ENCODE measurements at regions not wholly inside any gene's neighbourhood (a gene's known extent, or its start where the extent isn't known, plus 50 kb on each side); places are given as distances from the start of the nearest gene placed in this dataset.

GRCh38 chr20:63133481-63134091 lies 82.3 kb downstream of the YTHDF1 start:
- H3K23ac ChIP-seq (ENCODE audit: low read depth, low read length, poor library complexity), result no peak overlapping the region
- no peak overlapping the region for H3K14ac ChIP-seq (ENCODE audit: low read length)
- no peak overlapping the region for H2BK5ac ChIP-seq (ENCODE audit: low read length)
- WGBS, 2 donors (ENCODE audit: extremely low coverage in 2 of 2, insufficient read length in 2 of 2, insufficient replicate concordance in 1 of 2), result no CpG with 5 or more reads among the region's 15 CpGs
- H4K91ac ChIP-seq (ENCODE audit: low read depth, low read length, poor library complexity), result no peak overlapping the region
- no peaks in the 10 kb centered on the region for H3K79me1 ChIP-seq (ENCODE audit: low read depth, low read length)
- H3K18ac ChIP-seq (ENCODE audit: low read length), result no peak overlapping the region
- H3K4me3 ChIP-seq (ENCODE audit: low read length in 2 of 2), result no peak overlapping the region
- H3K27ac ChIP-seq (replicated peaks; ENCODE audit: low read length), result no peak overlapping the region
- no peak for DNase-seq (ENCODE audit: low spot score)
- no peaks in the 10 kb centered on the region for H3K36me3 ChIP-seq (replicated peaks in 1 of 2; ENCODE audit: control insufficient read depth in 2 of 2, insufficient read depth in 2 of 2, low read length in 2 of 2)
- no peak overlapping the region for H2BK120ac ChIP-seq (ENCODE audit: low read depth, low read length)
- no peak overlapping the region for H4K8ac ChIP-seq (ENCODE audit: low read depth, low read length)
- H2AK5ac ChIP-seq (ENCODE audit: low read depth, low read length), result peak overlapping the region; percentile 1
- no peak overlapping the region for H3K4me2 ChIP-seq (ENCODE audit: insufficient read depth, low read length, poor library complexity, severe bottlenecking)
- H3K4ac ChIP-seq (ENCODE audit: low read length), result no peak overlapping the region
- H2AFZ ChIP-seq (ENCODE audit: low read length), result no peak overlapping the region
- no peaks in the 10 kb centered on the region for H3K9me3 ChIP-seq (replicated peaks in 1 of 2; ENCODE audit: control insufficient read depth in 2 of 2, insufficient read depth in 1 of 2, low read depth in 1 of 2, low read length in 2 of 2)
- H3K9ac ChIP-seq (ENCODE audit: low read depth, low read length, poor library complexity), result no peak overlapping the region
- H3K27me3 ChIP-seq (ENCODE audit: control insufficient read depth in 3 of 3, insufficient read depth in 3 of 3, low read depth in 1 of 3, low read length in 3 of 3), result peaks cover 0 to 38% (median 0%) of the 10 kb centered on the region in 3 experiments
- peak overlapping the region; percentile 54 for H2BK15ac ChIP-seq (ENCODE audit: low read length)
- no peak overlapping the region for H2BK12ac ChIP-seq (ENCODE audit: low read length)
- peaks cover 2 to 6% of the 10 kb centered on the region in 2 donors for H3K4me1 ChIP-seq (ENCODE audit: control insufficient read depth in 2 of 2, insufficient read depth in 1 of 2, low read depth in 1 of 2, low read length in 2 of 2)

- DNase-seq (ENCODE audit: low spot score), result no peak
- no peak overlapping the region for H3K4me3 ChIP-seq (ENCODE audit: low read length in 2 of 2)
- no CpG with 5 or more reads among the region's 29 CpGs for WGBS, 2 donors (ENCODE audit: extremely low coverage in 2 of 2, insufficient read length in 2 of 2, insufficient replicate concordance in 1 of 2)
These were observed 83.0 kb downstream of the YTHDF1 start for GRCh38 chr20:63132715-63133471.

GRCh38 chr20:63132131-63132714 lies 83.7 kb downstream of the YTHDF1 start:
- no peak overlapping the region for H3K4ac ChIP-seq (ENCODE audit: low read length)
- H2BK120ac ChIP-seq (ENCODE audit: low read depth, low read length), result no peak overlapping the region
- no peak overlapping the region for H2BK12ac ChIP-seq (ENCODE audit: low read length)
- no peak for DNase-seq (ENCODE audit: low spot score)
- H3K4me2 ChIP-seq (ENCODE audit: insufficient read depth, low read length, poor library complexity, severe bottlenecking), result no peak overlapping the region
- H3K36me3 ChIP-seq (replicated peaks in 1 of 2; ENCODE audit: control insufficient read depth in 2 of 2, insufficient read depth in 2 of 2, low read length in 2 of 2), result no peaks in the 10 kb centered on the region
- no peak overlapping the region for H3K4me3 ChIP-seq (ENCODE audit: low read length in 2 of 2)
- no peak overlapping the region for H2AFZ ChIP-seq (ENCODE audit: low read length)
- WGBS, 2 donors (ENCODE audit: extremely low coverage in 2 of 2, insufficient read length in 2 of 2, insufficient replicate concordance in 1 of 2), result no CpG with 5 or more reads among the region's 17 CpGs
- H3K14ac ChIP-seq (ENCODE audit: low read length), result peak overlapping the region; percentile 9
- no peak overlapping the region for H4K91ac ChIP-seq (ENCODE audit: low read depth, low read length, poor library complexity)
- H3K9ac ChIP-seq (ENCODE audit: low read depth, low read length, poor library complexity), result no peak overlapping the region
- no peaks in the 10 kb centered on the region for H3K9me3 ChIP-seq (replicated peaks in 1 of 2; ENCODE audit: control insufficient read depth in 2 of 2, insufficient read depth in 1 of 2, low read depth in 1 of 2, low read length in 2 of 2)
- H3K18ac ChIP-seq (ENCODE audit: low read length), result peak overlapping the region; percentile 60
- peaks cover 2 to 5% of the 10 kb centered on the region in 2 donors for H3K4me1 ChIP-seq (ENCODE audit: control insufficient read depth in 2 of 2, insufficient read depth in 1 of 2, low read depth in 1 of 2, low read length in 2 of 2)
- H3K27ac ChIP-seq (replicated peaks; ENCODE audit: low read length), result no peak overlapping the region
- H2BK15ac ChIP-seq (ENCODE audit: low read length), result no peak overlapping the region
- H2BK5ac ChIP-seq (ENCODE audit: low read length), result peak overlapping the region; percentile 54
- peak overlapping the region; percentile 25 for H3K23ac ChIP-seq (ENCODE audit: low read depth, low read length, poor library complexity)
- H3K27me3 ChIP-seq (ENCODE audit: control insufficient read depth in 3 of 3, insufficient read depth in 3 of 3, low read depth in 1 of 3, low read length in 3 of 3), result peaks cover 0 to 37% (median 0%) of the 10 kb centered on the region in 3 experiments
- H2AK5ac ChIP-seq (ENCODE audit: low read depth, low read length), result peak overlapping the region; percentile 27
- H3K79me1 ChIP-seq (ENCODE audit: low read depth, low read length), result no peaks in the 10 kb centered on the region
- no peak overlapping the region for H4K8ac ChIP-seq (ENCODE audit: low read depth, low read length)

More at GRCh38 chr20:63132715-63133471, 83.0 kb downstream of the YTHDF1 start:
- Histone ChIP-seq H4K91ac (ENCODE audit: low read depth, low read length, poor library complexity) (no peak overlapping the region), H3K18ac (ENCODE audit: low read length) (no peak overlapping the region), H3K23ac (ENCODE audit: low read depth, low read length, poor library complexity) (no peak overlapping the region), H3K9ac (ENCODE audit: low read depth, low read length, poor library complexity) (no peak overlapping the region), H3K79me1 (ENCODE audit: low read depth, low read length) (no peaks in the 10 kb centered on the region), H3K4me1 (ENCODE audit: control insufficient read depth in 2 of 2, insufficient read depth in 1 of 2, low read depth in 1 of 2, low read length in 2 of 2) (peaks cover 2 to 5% of the 10 kb centered on the region in 2 donors), H2AFZ (ENCODE audit: low read length) (no peak overlapping the region), H3K9me3 (replicated peaks in 1 of 2; ENCODE audit: control insufficient read depth in 2 of 2, insufficient read depth in 1 of 2, low read depth in 1 of 2, low read length in 2 of 2) (no peaks in the 10 kb centered on the region), H2BK5ac (ENCODE audit: low read length) (no peak overlapping the region), H3K4me2 (ENCODE audit: insufficient read depth, low read length, poor library complexity, severe bottlenecking) (no peak overlapping the region), H2AK5ac (ENCODE audit: low read depth, low read length) (peak overlapping the region; percentile 27), H2BK120ac (ENCODE audit: low read depth, low read length) (no peak overlapping the region), H3K27ac (replicated peaks; ENCODE audit: low read length) (no peak overlapping the region), H3K27me3 (ENCODE audit: control insufficient read depth in 3 of 3, insufficient read depth in 3 of 3, low read depth in 1 of 3, low read length in 3 of 3) (peaks cover 0 to 37% (median 0%) of the 10 kb centered on the region in 3 experiments), H3K14ac (ENCODE audit: low read length) (no peak overlapping the region), H2BK15ac (ENCODE audit: low read length) (no peak overlapping the region), H4K8ac (ENCODE audit: low read depth, low read length) (no peak overlapping the region), H3K4ac (ENCODE audit: low read length) (no peak overlapping the region), H3K36me3 (replicated peaks in 1 of 2; ENCODE audit: control insufficient read depth in 2 of 2, insufficient read depth in 2 of 2, low read length in 2 of 2) (no peaks in the 10 kb centered on the region), H2BK12ac (ENCODE audit: low read length) (no peak overlapping the region)

All from neuronal stem cell (in vitro differentiated cells).